ENCODE measurements at regions not wholly inside any gene's neighbourhood (a gene's known extent, or its start where the extent isn't known, plus 50 kb on each side); places are given as distances from the start of the nearest gene placed in this dataset.

DNA sequence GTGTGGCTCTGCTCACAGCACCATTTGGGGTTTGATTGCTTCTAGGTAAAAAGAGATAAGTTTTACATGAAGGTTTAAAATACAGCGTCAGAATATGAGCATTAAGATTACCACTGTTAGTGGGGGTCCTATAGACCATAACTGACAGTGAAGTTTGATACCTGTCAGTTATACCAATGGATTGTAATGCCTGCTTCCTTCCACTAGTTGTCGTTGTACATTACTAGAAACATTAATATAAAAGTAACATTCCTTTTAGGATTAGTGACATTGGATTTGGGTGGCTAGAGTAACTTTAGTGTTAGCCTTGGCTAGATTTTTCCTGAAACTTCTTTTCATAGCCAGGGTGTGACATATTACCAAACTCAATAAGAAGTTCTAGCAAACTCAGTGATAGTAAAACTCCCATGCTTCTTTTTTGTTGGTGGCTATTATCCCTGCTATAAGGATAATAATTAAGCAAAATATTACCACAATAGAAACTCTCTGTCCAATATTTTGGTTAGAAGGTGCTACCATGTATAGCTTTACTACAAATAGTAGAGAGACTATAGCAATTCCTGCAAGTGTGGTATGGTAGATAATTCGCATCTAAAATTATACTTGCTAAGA, 57.1 kb downstream of the FAM181B start:
- TF ChIP-seq, protein P1, sequence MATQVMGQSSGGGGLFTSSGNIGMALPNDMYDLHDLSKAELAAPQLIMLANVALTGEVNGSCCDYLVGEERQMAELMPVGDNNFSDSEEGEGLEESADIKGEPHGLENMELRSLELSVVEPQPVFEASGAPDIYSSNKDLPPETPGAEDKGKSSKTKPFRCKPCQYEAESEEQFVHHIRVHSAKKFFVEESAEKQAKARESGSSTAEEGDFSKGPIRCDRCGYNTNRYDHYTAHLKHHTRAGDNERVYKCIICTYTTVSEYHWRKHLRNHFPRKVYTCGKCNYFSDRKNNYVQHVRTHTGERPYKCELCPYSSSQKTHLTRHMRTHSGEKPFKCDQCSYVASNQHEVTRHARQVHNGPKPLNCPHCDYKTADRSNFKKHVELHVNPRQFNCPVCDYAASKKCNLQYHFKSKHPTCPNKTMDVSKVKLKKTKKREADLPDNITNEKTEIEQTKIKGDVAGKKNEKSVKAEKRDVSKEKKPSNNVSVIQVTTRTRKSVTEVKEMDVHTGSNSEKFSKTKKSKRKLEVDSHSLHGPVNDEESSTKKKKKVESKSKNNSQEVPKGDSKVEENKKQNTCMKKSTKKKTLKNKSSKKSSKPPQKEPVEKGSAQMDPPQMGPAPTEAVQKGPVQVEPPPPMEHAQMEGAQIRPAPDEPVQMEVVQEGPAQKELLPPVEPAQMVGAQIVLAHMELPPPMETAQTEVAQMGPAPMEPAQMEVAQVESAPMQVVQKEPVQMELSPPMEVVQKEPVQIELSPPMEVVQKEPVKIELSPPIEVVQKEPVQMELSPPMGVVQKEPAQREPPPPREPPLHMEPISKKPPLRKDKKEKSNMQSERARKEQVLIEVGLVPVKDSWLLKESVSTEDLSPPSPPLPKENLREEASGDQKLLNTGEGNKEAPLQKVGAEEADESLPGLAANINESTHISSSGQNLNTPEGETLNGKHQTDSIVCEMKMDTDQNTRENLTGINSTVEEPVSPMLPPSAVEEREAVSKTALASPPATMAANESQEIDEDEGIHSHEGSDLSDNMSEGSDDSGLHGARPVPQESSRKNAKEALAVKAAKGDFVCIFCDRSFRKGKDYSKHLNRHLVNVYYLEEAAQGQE (IDR thresholded peaks at IDR 0.05; ENCODE audit: low read depth): no peak
- no peak for TF ChIP-seq TCF12 (IDR thresholded peaks at IDR 0.05; ENCODE audit: low read depth)
- TF ChIP-seq, protein P2, sequence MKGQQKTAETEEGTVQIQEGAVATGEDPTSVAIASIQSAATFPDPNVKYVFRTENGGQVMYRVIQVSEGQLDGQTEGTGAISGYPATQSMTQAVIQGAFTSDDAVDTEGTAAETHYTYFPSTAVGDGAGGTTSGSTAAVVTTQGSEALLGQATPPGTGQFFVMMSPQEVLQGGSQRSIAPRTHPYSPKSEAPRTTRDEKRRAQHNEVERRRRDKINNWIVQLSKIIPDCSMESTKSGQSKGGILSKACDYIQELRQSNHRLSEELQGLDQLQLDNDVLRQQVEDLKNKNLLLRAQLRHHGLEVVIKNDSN (IDR thresholded peaks at IDR 0.05): no peak
- TF ChIP-seq TEAD4 (IDR thresholded peaks at IDR 0.05): no peak
- TF ChIP-seq NFIC (IDR thresholded peaks at IDR 0.05): no peak

DNA sequence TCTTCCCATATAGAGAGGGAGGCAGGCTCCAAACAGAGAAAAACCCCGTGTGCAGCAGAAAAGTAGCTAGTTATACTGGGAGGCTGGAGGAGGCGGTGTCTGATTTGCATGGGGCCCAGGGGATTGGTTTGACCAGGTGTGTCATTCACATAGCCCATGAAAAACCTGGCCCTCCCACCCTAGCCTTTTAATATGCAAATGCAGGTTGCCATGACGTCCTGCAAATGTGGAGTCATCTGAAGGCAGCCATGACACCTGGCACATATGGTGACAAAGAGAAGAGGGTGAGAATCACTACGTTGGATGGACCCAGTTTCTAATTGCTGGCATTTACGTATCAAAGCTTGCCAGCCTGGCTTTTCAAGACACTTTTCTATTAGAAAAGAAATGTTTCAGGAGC, 57.8 kb downstream of the FAM181B start:
- no peak for TF ChIP-seq CREB1 (IDR thresholded peaks at IDR 0.05; ENCODE audit: low read depth)
- TF ChIP-seq YY1 (IDR thresholded peaks at IDR 0.05; ENCODE audit: low read depth): peak; percentile 50; the same call in 1 of the 2 replicates

DNA sequence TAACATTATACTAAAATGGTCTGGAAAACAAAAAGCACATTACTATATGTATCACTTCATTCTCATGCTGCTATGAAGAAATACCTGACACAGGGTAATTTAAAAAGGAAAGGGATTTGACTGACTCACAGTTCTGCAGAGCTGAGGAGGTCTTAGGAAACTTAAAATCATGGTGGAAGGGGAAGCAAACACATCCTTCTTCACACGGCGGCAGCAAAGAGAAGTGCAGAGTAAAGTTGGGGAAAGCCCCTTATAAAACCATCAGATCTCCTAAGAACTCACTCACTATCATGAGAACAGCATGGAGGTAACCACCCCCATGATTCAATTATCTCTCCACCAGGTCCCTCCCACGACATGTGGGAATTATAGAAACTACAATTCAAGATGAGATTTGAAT, 60.0 kb downstream of the FAM181B start:
- TF ChIP-seq YY1 (IDR thresholded peaks at IDR 0.05; ENCODE audit: low read depth) (no peak), NFIC (IDR thresholded peaks at IDR 0.05) (no peak), RAD21 (IDR thresholded peaks at IDR 0.05; ENCODE audit: low read depth) (no peak), EP300 (IDR thresholded peaks at IDR 0.05; ENCODE audit: borderline replicate concordance) (no peak), ZBTB7A (IDR thresholded peaks at IDR 0.05; ENCODE audit: low read depth) (no peak), EGR1 (IDR thresholded peaks at IDR 0.05) (no peak), TCF12 (IDR thresholded peaks at IDR 0.05; ENCODE audit: low read depth) (no peak), TAF1 (IDR thresholded peaks at IDR 0.05; ENCODE audit: low read depth) (no peak), CEBPB (IDR thresholded peaks at IDR 0.05) (no peak), CREB1 (IDR thresholded peaks at IDR 0.05; ENCODE audit: low read depth) (no peak), TEAD4 (IDR thresholded peaks at IDR 0.05) (no peak), FOXM1 (IDR thresholded peaks at IDR 0.05; ENCODE audit: borderline replicate concordance, low read depth) (no peak)
- TF ChIP-seq, protein P3, sequence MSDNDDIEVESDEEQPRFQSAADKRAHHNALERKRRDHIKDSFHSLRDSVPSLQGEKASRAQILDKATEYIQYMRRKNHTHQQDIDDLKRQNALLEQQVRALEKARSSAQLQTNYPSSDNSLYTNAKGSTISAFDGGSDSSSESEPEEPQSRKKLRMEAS (IDR thresholded peaks at IDR 0.05): no peak
- TF ChIP-seq, protein P1 (IDR thresholded peaks at IDR 0.05; ENCODE audit: low read depth): no peak
- TF ChIP-seq, protein P2 (IDR thresholded peaks at IDR 0.05): no peak

DNA sequence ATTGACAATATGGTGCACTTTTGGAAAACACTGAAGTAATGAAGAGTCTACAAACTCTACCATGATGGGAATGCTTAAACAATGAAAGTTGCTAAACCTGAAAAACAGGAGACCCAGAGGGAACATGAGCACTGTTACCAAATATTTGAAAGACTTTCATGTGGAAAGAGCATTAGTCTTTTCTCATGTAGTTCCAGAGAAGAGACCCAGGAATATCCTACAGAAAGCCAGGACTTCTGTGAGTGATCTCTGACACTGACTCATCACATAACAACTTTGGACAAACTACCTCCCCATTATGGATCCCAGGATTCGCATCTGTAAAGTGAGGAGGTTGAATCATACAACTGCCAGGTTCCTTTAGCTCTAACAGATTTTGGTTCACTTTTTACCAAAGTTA, 62.2 kb downstream of the FAM181B start:
- no peak for TF ChIP-seq EP300 (IDR thresholded peaks at IDR 0.05; ENCODE audit: borderline replicate concordance)
- TF ChIP-seq CEBPB (IDR thresholded peaks at IDR 0.05): no peak
- TF ChIP-seq CREB1 (IDR thresholded peaks at IDR 0.05; ENCODE audit: low read depth): no peak

DNA sequence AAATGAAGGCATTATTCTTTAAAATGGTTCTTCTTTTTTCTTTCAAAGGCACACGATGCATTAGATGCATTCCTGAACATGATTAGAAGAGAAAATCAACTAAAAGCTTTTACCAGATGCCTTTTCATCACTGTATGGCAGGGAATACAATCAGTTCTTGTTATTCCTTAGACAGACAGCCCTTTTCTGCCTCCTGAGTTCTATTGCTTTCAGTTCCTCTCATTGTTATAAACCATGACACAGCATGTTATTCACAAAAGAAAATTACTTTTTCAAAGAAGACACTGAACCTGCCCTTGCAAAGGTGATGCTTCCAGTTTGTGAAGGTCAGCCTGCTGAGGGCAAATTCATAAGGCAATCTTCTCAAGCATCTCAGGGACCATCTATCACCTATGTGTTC, 70.1 kb downstream of the FAM181B start:
- TF ChIP-seq EGR1 (IDR thresholded peaks at IDR 0.05) (no peak), CREB1 (IDR thresholded peaks at IDR 0.05; ENCODE audit: low read depth) (no peak)
- TF ChIP-seq, protein P1 (IDR thresholded peaks at IDR 0.05; ENCODE audit: low read depth): no peak

DNA sequence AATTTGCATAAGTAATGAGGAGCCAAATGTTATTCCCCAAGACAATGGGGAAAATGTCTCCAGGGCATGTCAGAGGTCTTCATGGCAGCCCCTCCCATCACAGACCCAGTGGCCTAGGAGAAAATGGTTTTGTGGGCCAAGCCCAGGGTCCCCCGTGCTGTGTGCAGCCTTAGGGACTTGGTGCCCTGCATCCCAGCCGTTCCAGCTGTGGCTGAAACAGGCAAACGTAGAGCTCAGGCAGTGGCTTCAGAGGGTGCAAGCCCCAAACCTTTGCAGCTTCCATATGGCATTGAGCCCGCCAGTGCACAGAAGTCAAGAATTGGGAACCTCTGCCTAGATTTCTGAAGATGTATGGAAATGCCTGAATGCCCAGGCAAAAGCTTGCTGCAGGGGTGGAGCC, 79.9 kb downstream of the FAM181B start:
- TF ChIP-seq, protein P2 (IDR thresholded peaks at IDR 0.05): no peak
- TF ChIP-seq EP300 (IDR thresholded peaks at IDR 0.05; ENCODE audit: borderline replicate concordance) (no peak), EGR1 (IDR thresholded peaks at IDR 0.05) (no peak), NFIC (IDR thresholded peaks at IDR 0.05) (no peak), FOXM1 (IDR thresholded peaks at IDR 0.05; ENCODE audit: borderline replicate concordance, low read depth) (no peak), CREB1 (IDR thresholded peaks at IDR 0.05; ENCODE audit: low read depth) (no peak)

Data from Ishikawa (cell line).